ENCODE measurements at regions not wholly inside any gene's neighbourhood (a gene's known extent, or its start where the extent isn't known, plus 50 kb on each side); places are given as distances from the start of the nearest gene placed in this dataset.
"Not testable (repeated sequence)": the region's sequence is repeated elsewhere in the genome, so short reads cannot be mapped to it uniquely, and the experiment has no call there.

GRCh38 chr16:52740766-52741165, 193.8 kb upstream of the TOX3 start:
- Mint-ChIP-seq H3K4me3 (no peak overlapping the region), H3K4me1 (peaks cover 4% of the 10 kb centered on the region), H3K9me3 (peaks cover 5% of the 10 kb centered on the region), H3K36me3 (ENCODE audit: low read depth) (no peaks in the 10 kb centered on the region), H3K27ac (no peak overlapping the region), H3K27me3 (ENCODE audit: insufficient read depth) (no peaks in the 10 kb centered on the region)
- H3K27ac ChIP-seq (ENCODE audit: low read depth, low read length) = peak overlapping the region; percentile 16
- H3K9me3 ChIP-seq (ENCODE audit: control insufficient read depth, low read length) = peaks cover 5% of the 10 kb centered on the region
- TF ChIP-seq CTCF (conservative IDR thresholded peaks at IDR 0.05) = no peak
- H3K27me3 ChIP-seq (ENCODE audit: control insufficient read depth, insufficient read depth, low read length, poor library complexity, severe bottlenecking) = no peaks in the 10 kb centered on the region
- no peaks in the 10 kb centered on the region for H3K4me1 ChIP-seq (ENCODE audit: control insufficient read depth, insufficient read depth, low read length)
- no peak overlapping the region for H3K9ac ChIP-seq (ENCODE audit: extremely low read depth, low read length, poor library complexity, severe bottlenecking)
- no peak for DNase-seq
- 70 to 85% methylated on average over 1 to 4 of the region's 4 CpGs for WGBS, 2 experiments (ENCODE audit: insufficient coverage in 1 of 2, insufficient read length in 1 of 2)
- H3K4me3 ChIP-seq (ENCODE audit: low read length) = no peak overlapping the region
- no peaks in the 10 kb centered on the region for H3K36me3 ChIP-seq (ENCODE audit: control insufficient read depth, insufficient read depth, low read length)

GRCh38 chr16:52740333-52740732, 193.4 kb upstream of the TOX3 start:
- Mint-ChIP-seq H3K9me3 (peaks cover 5% of the 10 kb centered on the region), H3K36me3 (ENCODE audit: low read depth) (no peaks in the 10 kb centered on the region), H3K27me3 (ENCODE audit: insufficient read depth) (no peaks in the 10 kb centered on the region), H3K27ac (no peak overlapping the region), H3K4me1 (peaks cover 4% of the 10 kb centered on the region), H3K4me3 (no peak overlapping the region)
- H3K27ac ChIP-seq (ENCODE audit: low read depth, low read length) = no peak overlapping the region
- no peak overlapping the region for H3K9ac ChIP-seq (ENCODE audit: extremely low read depth, low read length, poor library complexity, severe bottlenecking)
- H3K4me1 ChIP-seq (ENCODE audit: control insufficient read depth, insufficient read depth, low read length) = no peaks in the 10 kb centered on the region
- no peak overlapping the region for H3K4me3 ChIP-seq (ENCODE audit: low read length)
- no peak for DNase-seq
- TF ChIP-seq CTCF (conservative IDR thresholded peaks at IDR 0.05) = no peak
- H3K9me3 ChIP-seq (ENCODE audit: control insufficient read depth, low read length) = peaks cover 5% of the 10 kb centered on the region
- H3K27me3 ChIP-seq (ENCODE audit: control insufficient read depth, insufficient read depth, low read length, poor library complexity, severe bottlenecking) = no peaks in the 10 kb centered on the region
- no peaks in the 10 kb centered on the region for H3K36me3 ChIP-seq (ENCODE audit: control insufficient read depth, insufficient read depth, low read length)
- 92% methylated on average over 2 of the region's 2 CpGs; no CpG with 5 or more reads in 1 of the 2 experiments for WGBS, 2 experiments (ENCODE audit: insufficient coverage in 1 of 2, insufficient read length in 1 of 2)

GRCh38 chr16:52738992-52739391, 192.0 kb upstream of the TOX3 start:
- not testable (repeated sequence) for H3K9me3 Mint-ChIP-seq; H3K27ac ChIP-seq (ENCODE audit: low read depth, low read length); H3K27ac Mint-ChIP-seq; H3K9ac ChIP-seq (ENCODE audit: extremely low read depth, low read length, poor library complexity, severe bottlenecking); H3K4me1 ChIP-seq (ENCODE audit: control insufficient read depth, insufficient read depth, low read length); DNase-seq; H3K36me3 Mint-ChIP-seq (ENCODE audit: low read depth); H3K27me3 Mint-ChIP-seq (ENCODE audit: insufficient read depth); H3K4me3 ChIP-seq (ENCODE audit: low read length); H3K36me3 ChIP-seq (ENCODE audit: control insufficient read depth, insufficient read depth, low read length); H3K4me1 Mint-ChIP-seq; H3K9me3 ChIP-seq (ENCODE audit: control insufficient read depth, low read length); H3K4me3 Mint-ChIP-seq; H3K27me3 ChIP-seq (ENCODE audit: control insufficient read depth, insufficient read depth, low read length, poor library complexity, severe bottlenecking)
- 97 to 100% methylated on average over 1 to 2 of the region's 2 CpGs for WGBS, 2 experiments (ENCODE audit: insufficient coverage in 1 of 2, insufficient read length in 1 of 2)

- no peaks in the 10 kb centered on the region for H3K4me1 Mint-ChIP-seq
- Histone ChIP-seq H3K4me1 (ENCODE audit: control insufficient read depth, insufficient read depth, low read length) (no peaks in the 10 kb centered on the region), H3K27ac (ENCODE audit: low read depth, low read length) (no peak overlapping the region), H3K36me3 (ENCODE audit: control insufficient read depth, insufficient read depth, low read length) (no peaks in the 10 kb centered on the region), H3K4me3 (ENCODE audit: low read length) (no peak overlapping the region), H3K9me3 (ENCODE audit: control insufficient read depth, low read length) (peaks cover 7% of the 10 kb centered on the region), H3K9ac (ENCODE audit: extremely low read depth, low read length, poor library complexity, severe bottlenecking) (no peak overlapping the region), H3K27me3 (ENCODE audit: control insufficient read depth, insufficient read depth, low read length, poor library complexity, severe bottlenecking) (no peaks in the 10 kb centered on the region)
- no peak for TF ChIP-seq CTCF (conservative IDR thresholded peaks at IDR 0.05)
- H3K27ac Mint-ChIP-seq = no peak overlapping the region
- no peak overlapping the region for H3K4me3 Mint-ChIP-seq
- 89 to 100% methylated on average over 8 to 24 of the region's 24 CpGs for WGBS, 2 experiments (ENCODE audit: insufficient coverage in 1 of 2, insufficient read length in 1 of 2)
- peaks cover 39% of the 10 kb centered on the region for H3K9me3 Mint-ChIP-seq
- H3K36me3 Mint-ChIP-seq (ENCODE audit: low read depth) = peaks cover 4% of the 10 kb centered on the region
- DNase-seq = no peak
- H3K27me3 Mint-ChIP-seq (ENCODE audit: insufficient read depth) = no peaks in the 10 kb centered on the region
Measured at GRCh38 chr16:52731219-52731875, 184.4 kb upstream of the TOX3 start.

Measured in endodermal cell (in vitro differentiated cells).